Duodenal mucosa (tissue), 2 donors: ENCODE measurements at regions not wholly inside any gene's neighbourhood (a gene's known extent, or its start where the extent isn't known, plus 50 kb on each side); places are given as distances from the start of the nearest gene placed in this dataset.
"Not testable (repeated sequence)": the region's sequence is repeated elsewhere in the genome, so short reads cannot be mapped to it uniquely, and the experiment has no call there.

Experiments
- H3K27ac ChIP-seq: one replicate; pipeline ENCODE4 v1.7.0; 2013; ENCODE audit warnings: low read depth, low read length
- H3K27me3 ChIP-seq, 2 donors: one replicate each; pipeline ENCODE4 v1.7.0; 2013; ENCODE audit warnings: low read length in 2 of 2, control low read depth in 1 of 2; ENCODE audit not compliant: insufficient read depth in 2 of 2, control insufficient read depth in 1 of 2
- H3K36me3 ChIP-seq, 2 donors: one replicate each; pipeline ENCODE4 v1.7.0; 2013; ENCODE audit warnings: low read length in 2 of 2, control low read depth in 1 of 2; ENCODE audit not compliant: insufficient read depth in 2 of 2, control insufficient read depth in 1 of 2
- H3K4me1 ChIP-seq, 2 donors: one replicate each; pipeline ENCODE4 v1.7.0; 2013; ENCODE audit warnings: low read length in 2 of 2, control low read depth in 1 of 2; ENCODE audit not compliant: insufficient read depth in 2 of 2, control insufficient read depth in 1 of 2
- H3K4me3 ChIP-seq, 2 donors: one replicate each; pipeline ENCODE4 v1.7.0; 2013; ENCODE audit warnings: low read length in 2 of 2, low read depth in 1 of 2
- H3K9ac ChIP-seq, 2 donors: one replicate each; pipeline ENCODE4 v1.7.0; 2013; ENCODE audit warnings: low read length in 2 of 2, low read depth in 1 of 2
- H3K9me3 ChIP-seq, 2 donors: one replicate each; pipeline ENCODE4 v1.7.0; 2013; ENCODE audit warnings: low read length in 2 of 2, control low read depth in 1 of 2; ENCODE audit not compliant: control insufficient read depth in 1 of 2

GRCh38 chr13:64716936-64717335 lies 2513.2 kb downstream of the PCDH9 start:
- peaks cover 2 to 3% of the 10 kb centered on the region in 2 donors for H3K9me3 ChIP-seq
- no peaks in the 10 kb centered on the region for H3K27me3 ChIP-seq
- no peak overlapping the region for H3K4me3 ChIP-seq
- H3K9ac ChIP-seq: no peak overlapping the region
- no peaks in the 10 kb centered on the region for H3K36me3 ChIP-seq
- H3K4me1 ChIP-seq: no peaks in the 10 kb centered on the region
- H3K27ac ChIP-seq: no peak overlapping the region

GRCh38 chr13:64709079-64709478 lies 2521.1 kb downstream of the PCDH9 start:
- H3K4me1 ChIP-seq: no peaks in the 10 kb centered on the region
- no peak overlapping the region for H3K27ac ChIP-seq
- H3K9me3 ChIP-seq: peaks cover 0 to 8% of the 10 kb centered on the region in 2 donors
- no peak overlapping the region for H3K9ac ChIP-seq
- H3K36me3 ChIP-seq: no peaks in the 10 kb centered on the region
- H3K4me3 ChIP-seq: no peak overlapping the region
- no peaks in the 10 kb centered on the region for H3K27me3 ChIP-seq

- no peak overlapping the region for H3K27ac ChIP-seq
- no peak overlapping the region for H3K9ac ChIP-seq
- H3K36me3 ChIP-seq: no peaks in the 10 kb centered on the region
- no peaks in the 10 kb centered on the region for H3K4me1 ChIP-seq
- H3K27me3 ChIP-seq: no peaks in the 10 kb centered on the region
- no peak overlapping the region for H3K4me3 ChIP-seq
- peaks cover 0 to 6% of the 10 kb centered on the region in 2 donors for H3K9me3 ChIP-seq
Observed at GRCh38 chr13:64704121-64704649, 2526.0 kb downstream of the PCDH9 start.

GRCh38 chr13:64697226-64697625 lies 2532.9 kb downstream of the PCDH9 start:
- Histone ChIP-seq H3K4me3 (no peak overlapping the region), H3K27ac (no peak overlapping the region), H3K4me1 (no peaks in the 10 kb centered on the region), H3K9me3 (peaks cover 1 to 3% of the 10 kb centered on the region in 2 donors), H3K27me3 (no peaks in the 10 kb centered on the region), H3K36me3 (no peaks in the 10 kb centered on the region), H3K9ac (no peak overlapping the region)

DNA sequence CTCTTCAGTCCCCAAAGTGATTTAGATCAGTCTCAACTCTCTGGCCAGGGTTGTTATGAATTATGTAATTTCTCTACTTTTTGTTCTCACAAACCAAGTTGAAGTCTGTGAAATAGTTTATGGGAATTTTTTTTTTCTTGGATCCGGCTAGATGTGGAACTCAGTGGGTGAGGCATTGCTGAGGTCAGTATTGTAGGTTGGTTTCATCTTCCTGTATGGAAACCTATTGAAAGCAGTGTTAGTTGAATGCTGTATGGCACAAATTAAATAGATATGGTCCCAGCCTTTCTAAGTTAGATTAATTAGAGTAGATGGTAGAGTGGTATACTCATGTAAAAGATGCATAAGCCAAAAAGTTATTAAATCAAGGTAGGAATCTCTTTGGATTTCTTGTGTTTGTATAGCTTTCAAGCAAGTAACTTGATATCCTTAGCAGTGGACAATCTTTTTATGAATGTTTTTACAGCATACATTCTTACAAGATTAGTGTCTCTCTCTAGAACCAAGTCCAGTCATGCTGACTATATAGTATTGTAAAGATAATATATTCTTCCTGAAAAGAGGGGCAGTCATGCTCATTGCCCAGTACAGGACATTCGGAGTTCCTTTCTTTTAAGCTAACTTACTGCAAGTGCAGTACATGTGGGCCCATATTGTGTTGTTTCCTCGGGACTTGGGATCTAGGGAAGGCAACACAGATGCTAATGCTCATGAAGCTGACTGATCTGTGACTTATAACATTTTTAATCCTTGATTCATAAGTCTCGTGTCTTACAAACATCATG lies 2541.1 kb downstream of the PCDH9 start:
- no peaks in the 10 kb centered on the region for H3K27me3 ChIP-seq

GRCh38 chr13:64686536-64686935 lies 2543.6 kb downstream of the PCDH9 start:
- not testable (repeated sequence) for H3K4me3 ChIP-seq, H3K4me1 ChIP-seq, H3K9ac ChIP-seq, H3K27me3 ChIP-seq, H3K27ac ChIP-seq, H3K36me3 ChIP-seq
- H3K9me3 ChIP-seq: peaks cover 5 to 14% of the 10 kb centered on the region in 2 donors

More for the DNA sequence above, 2541.1 kb downstream of the PCDH9 start:
- no peak overlapping the region for H3K9ac ChIP-seq
- H3K4me1 ChIP-seq: no peaks in the 10 kb centered on the region
- no peaks in the 10 kb centered on the region for H3K36me3 ChIP-seq
- H3K4me3 ChIP-seq: no peak overlapping the region
- H3K27ac ChIP-seq: no peak overlapping the region
- peaks cover 5 to 11% of the 10 kb centered on the region in 2 donors for H3K9me3 ChIP-seq

DNA sequence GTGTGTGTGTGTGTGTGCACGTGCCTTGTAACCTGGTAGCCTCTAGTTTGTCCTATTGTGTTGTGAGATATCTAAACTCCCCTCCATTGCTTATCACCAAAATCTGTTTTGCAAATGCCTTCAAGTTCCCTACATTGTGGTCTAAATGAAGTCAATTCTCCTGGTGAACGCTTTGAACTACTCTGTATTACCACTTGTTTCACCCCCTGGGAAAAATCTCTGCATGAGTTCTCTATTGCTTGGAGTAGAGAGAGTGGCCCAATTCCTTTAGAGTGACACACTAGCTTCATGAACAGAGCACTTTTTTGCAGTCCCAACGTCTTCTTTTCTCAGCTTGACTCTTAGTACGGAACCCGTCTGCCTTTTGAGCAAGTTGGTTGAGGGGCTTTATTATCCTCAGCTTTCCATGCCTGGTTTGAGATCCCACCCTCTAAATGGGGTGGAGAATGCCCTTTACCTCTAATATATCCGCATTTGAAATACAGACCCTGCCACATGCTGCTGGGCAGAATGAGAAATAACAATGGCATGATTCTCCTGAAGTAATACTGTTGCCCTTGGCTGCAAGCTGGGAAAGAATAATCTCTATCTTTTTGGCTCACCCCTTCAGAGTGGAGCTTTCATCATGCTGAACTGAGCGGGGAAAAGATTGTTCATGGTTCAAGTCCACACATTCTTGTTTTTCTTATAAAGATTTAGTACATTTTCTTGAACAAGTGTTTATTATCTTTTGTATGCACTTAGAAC lies 2545.3 kb downstream of the PCDH9 start:
- Histone ChIP-seq H3K4me3 (no peak overlapping the region), H3K27ac (no peak overlapping the region), H3K4me1 (no peaks in the 10 kb centered on the region), H3K9me3 (peaks cover 5 to 14% of the 10 kb centered on the region in 2 donors), H3K36me3 (no peaks in the 10 kb centered on the region), H3K9ac (no peak overlapping the region), H3K27me3 (no peaks in the 10 kb centered on the region)

GRCh38 chr13:64684108-64684507 lies 2546.0 kb downstream of the PCDH9 start:
- Histone ChIP-seq H3K36me3 (no peaks in the 10 kb centered on the region), H3K9me3 (peaks cover 5 to 11% of the 10 kb centered on the region in 2 donors), H3K9ac (no peak overlapping the region), H3K27ac (no peak overlapping the region), H3K27me3 (no peaks in the 10 kb centered on the region), H3K4me3 (no peak overlapping the region), H3K4me1 (no peaks in the 10 kb centered on the region)

GRCh38 chr13:64680739-64681138 lies 2549.4 kb downstream of the PCDH9 start:
- Histone ChIP-seq H3K4me1 (no peaks in the 10 kb centered on the region), H3K27me3 (no peaks in the 10 kb centered on the region), H3K27ac (no peak overlapping the region), H3K4me3 (no peak overlapping the region), H3K9me3 (peaks cover 12 to 14% of the 10 kb centered on the region in 2 donors), H3K36me3 (no peaks in the 10 kb centered on the region), H3K9ac (no peak overlapping the region)

DNA sequence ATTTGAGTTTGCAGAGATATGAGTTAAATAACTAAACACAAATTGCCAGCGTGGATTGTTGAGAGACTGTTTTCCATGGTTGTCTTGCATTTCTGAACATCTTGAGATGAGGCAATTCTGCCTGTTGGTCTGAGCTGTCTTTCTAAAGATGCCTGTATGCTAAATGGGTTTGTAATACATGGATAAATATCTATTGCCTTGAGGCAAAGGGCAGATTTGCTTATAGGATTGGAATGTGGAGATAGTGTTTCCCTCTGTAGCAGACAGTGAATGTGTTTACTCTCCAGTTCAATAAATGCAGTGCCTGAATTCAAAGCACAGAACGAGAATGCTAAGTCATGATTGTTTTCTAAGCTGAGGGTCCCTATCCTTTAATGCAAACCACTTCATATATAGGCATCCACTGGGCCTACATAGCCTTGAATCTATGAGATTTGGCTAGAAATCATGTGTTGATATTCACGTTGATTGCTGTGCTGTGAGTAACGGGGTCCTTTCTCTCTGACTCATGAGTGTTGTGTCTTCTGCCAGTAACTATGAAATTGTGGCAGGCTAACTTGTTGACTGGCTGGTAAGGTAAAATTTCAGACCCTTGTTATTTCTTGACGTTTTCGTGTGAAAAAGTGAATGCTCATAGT lies 2554.8 kb downstream of the PCDH9 start:
- Histone ChIP-seq H3K4me3 (no peak overlapping the region), H3K9me3 (peaks cover 8 to 14% of the 10 kb centered on the region in 2 donors), H3K27ac (no peak overlapping the region), H3K36me3 (no peaks in the 10 kb centered on the region), H3K4me1 (no peaks in the 10 kb centered on the region), H3K27me3 (no peaks in the 10 kb centered on the region), H3K9ac (no peak overlapping the region)
